Glomerular visceral epithelial cell (primary cell): ENCODE measurements at regions not wholly inside any gene's neighbourhood (a gene's known extent, or its start where the extent isn't known, plus 50 kb on each side); places are given as distances from the start of the nearest gene placed in this dataset.
"Not testable (repeated sequence)": the region's sequence is repeated elsewhere in the genome, so short reads cannot be mapped to it uniquely, and the experiment has no call there.

Experiments used
- DNase-seq: peaks from one replicate; pipeline ENCODE4 v3.0.0-alpha.2; 2016; ENCODE audit errors: extremely low spot score

GRCh38 chr4:18192901-18193300 lies 171.3 kb upstream of the LCORL start:
- DNase-seq, result no peak

- DNase-seq, result no peak
Measured at GRCh38 chr4:18185491-18185890, 163.9 kb upstream of the LCORL start.

- DNase-seq, result no peak
Measured at GRCh38 chr4:18180892-18181291, 159.3 kb upstream of the LCORL start.

- DNase-seq, result no peak
Measured at GRCh38 chr4:18180122-18180521, 158.6 kb upstream of the LCORL start.

- DNase-seq, result no peak
Measured at GRCh38 chr4:18171896-18172295, 150.3 kb upstream of the LCORL start.

- DNase-seq, result no peak
Measured at GRCh38 chr4:18167831-18168230, 146.3 kb upstream of the LCORL start.

- DNase-seq, result no peak
Measured at GRCh38 chr4:18166925-18167324, 145.4 kb upstream of the LCORL start.

GRCh38 chr4:18162453-18162852 lies 140.9 kb upstream of the LCORL start:
- no peak for DNase-seq

- DNase-seq, result not testable (repeated sequence)
Measured at GRCh38 chr4:18159117-18159912, 137.8 kb upstream of the LCORL start.

GRCh38 chr4:18155067-18156041 lies 133.8 kb upstream of the LCORL start:
- DNase-seq, result no peak

GRCh38 chr4:18138076-18138665 lies 116.6 kb upstream of the LCORL start:
- DNase-seq, result no peak

GRCh38 chr4:18134111-18134510 lies 112.6 kb upstream of the LCORL start:
- no peak for DNase-seq

- no peak for DNase-seq
Measured at GRCh38 chr4:18130256-18130655, 108.7 kb upstream of the LCORL start.

- no peak for DNase-seq
Measured at GRCh38 chr4:18128241-18128640, 106.7 kb upstream of the LCORL start.

- no peak for DNase-seq
Measured at GRCh38 chr4:18127030-18127429, 105.5 kb upstream of the LCORL start.

- DNase-seq, result no peak
Measured at GRCh38 chr4:18113710-18114331, 92.3 kb upstream of the LCORL start.

GRCh38 chr4:18111081-18111480 lies 89.5 kb upstream of the LCORL start:
- no peak for DNase-seq

- DNase-seq, result no peak
Measured at GRCh38 chr4:18110099-18110498, 88.5 kb upstream of the LCORL start.

GRCh38 chr4:18109676-18110075 lies 88.1 kb upstream of the LCORL start:
- DNase-seq, result no peak

- not testable (repeated sequence) for DNase-seq
Measured at GRCh38 chr4:18107848-18108528, 86.4 kb upstream of the LCORL start.

GRCh38 chr4:18106620-18107019 lies 85.1 kb upstream of the LCORL start:
- no peak for DNase-seq
